BJ (cell line): ENCODE measurements at regions not wholly inside any gene's neighbourhood (a gene's known extent, or its start where the extent isn't known, plus 50 kb on each side); places are given as distances from the start of the nearest gene placed in this dataset.

ENCODE experiments used
- CTCF ChIA-PET: fragments of 350-600 bp; formaldehyde crosslinking; extraction: SDS; loops from one replicate; lab custom pipeline; 2021; ENCODE audit warnings: antibody characterized with exemption, inconsistent platforms; lab: Yijun Ruan, JAX
- POLR2A ChIA-PET: fragments of 300-600 bp; sonication (Branson Sonifier 250); formaldehyde crosslinking; extraction: SDS; loops from one replicate; lab custom pipeline; 2021; ENCODE audit warnings: antibody characterized with exemption; lab: Charles Lee
- DNase-seq: peaks from one replicate; pipeline ENCODE4 v3.0.0-alpha.2; 2011; ENCODE audit warnings: low read depth
- H3K27me3 ChIP-seq: 2 replicates; pipeline ENCODE4 v1.6.0; 2011; ENCODE audit warnings: low read length; ENCODE audit not compliant: control insufficient read depth, insufficient read depth
- H3K36me3 ChIP-seq: 2 replicates; pipeline ENCODE4 v1.5.1; 2011; ENCODE audit warnings: low read length; ENCODE audit not compliant: control insufficient read depth, insufficient read depth
- H3K4me3 ChIP-seq: 2 replicates; pipeline ENCODE4 v1.5.1; 2011; ENCODE audit warnings: low read depth, mild to moderate bottlenecking, control low read depth, low read length
- TF ChIP-seq, protein P1 (sequence below): IDR thresholded peaks from 2 replicates; pipeline ENCODE4 v1.5.1; 2011; ENCODE audit warnings: low read depth, mild to moderate bottlenecking, control low read depth, inconsistent platforms, low read length, moderate library complexity; ENCODE audit not compliant: insufficient read depth

DNA sequence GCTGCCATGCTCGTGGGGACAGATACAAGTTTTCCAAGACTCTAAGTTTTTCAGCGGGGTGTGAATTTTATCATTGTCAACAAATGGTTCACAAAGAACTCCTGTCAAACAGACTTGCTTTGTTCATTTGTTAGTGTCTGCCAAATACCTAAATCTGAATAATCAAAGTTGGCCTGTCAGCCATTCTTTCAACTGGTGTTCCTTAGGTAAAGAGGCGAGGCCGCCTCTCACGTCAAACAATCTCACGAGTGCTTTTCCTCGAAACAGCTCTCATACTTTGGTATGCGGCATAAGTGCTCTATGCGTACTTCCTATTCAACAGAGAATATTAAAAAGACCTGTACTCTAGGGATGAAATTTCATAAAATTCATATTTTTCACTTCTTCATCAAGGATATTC lies 51.4 kb upstream of the KANK4 start:
- ChIA-PET POLR2A (no interaction called here), CTCF (no interaction called here)
- Histone ChIP-seq H3K27me3 (no peaks in the 10 kb centered on the region), H3K4me3 (no peak overlapping the region), H3K36me3 (no peaks in the 10 kb centered on the region)
- TF ChIP-seq, protein P1, sequence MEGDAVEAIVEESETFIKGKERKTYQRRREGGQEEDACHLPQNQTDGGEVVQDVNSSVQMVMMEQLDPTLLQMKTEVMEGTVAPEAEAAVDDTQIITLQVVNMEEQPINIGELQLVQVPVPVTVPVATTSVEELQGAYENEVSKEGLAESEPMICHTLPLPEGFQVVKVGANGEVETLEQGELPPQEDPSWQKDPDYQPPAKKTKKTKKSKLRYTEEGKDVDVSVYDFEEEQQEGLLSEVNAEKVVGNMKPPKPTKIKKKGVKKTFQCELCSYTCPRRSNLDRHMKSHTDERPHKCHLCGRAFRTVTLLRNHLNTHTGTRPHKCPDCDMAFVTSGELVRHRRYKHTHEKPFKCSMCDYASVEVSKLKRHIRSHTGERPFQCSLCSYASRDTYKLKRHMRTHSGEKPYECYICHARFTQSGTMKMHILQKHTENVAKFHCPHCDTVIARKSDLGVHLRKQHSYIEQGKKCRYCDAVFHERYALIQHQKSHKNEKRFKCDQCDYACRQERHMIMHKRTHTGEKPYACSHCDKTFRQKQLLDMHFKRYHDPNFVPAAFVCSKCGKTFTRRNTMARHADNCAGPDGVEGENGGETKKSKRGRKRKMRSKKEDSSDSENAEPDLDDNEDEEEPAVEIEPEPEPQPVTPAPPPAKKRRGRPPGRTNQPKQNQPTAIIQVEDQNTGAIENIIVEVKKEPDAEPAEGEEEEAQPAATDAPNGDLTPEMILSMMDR, result no peak
- DNase-seq, result no peak

DNA sequence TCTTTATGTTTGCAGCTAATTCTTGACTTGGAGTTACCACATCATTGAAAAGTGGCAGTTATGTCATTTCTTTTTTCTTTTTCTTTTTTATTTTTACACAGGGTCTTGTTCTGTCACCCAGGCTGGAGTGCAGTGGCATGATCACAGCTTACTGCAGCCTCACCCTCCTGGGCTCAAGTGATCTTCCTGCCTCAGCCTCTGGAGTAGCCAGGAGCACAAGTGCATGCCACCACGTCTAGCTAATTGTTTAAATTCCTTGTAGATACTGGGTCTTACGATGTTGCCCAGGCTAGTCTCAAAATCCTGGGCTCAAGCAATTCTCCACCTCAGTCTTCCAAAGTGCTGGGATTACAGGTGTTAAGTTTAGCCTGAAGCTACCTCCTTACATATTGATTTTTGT lies 52.1 kb upstream of the KANK4 start:
- DNase-seq, result no peak
- H3K27me3 ChIP-seq, result no peaks in the 10 kb centered on the region
- H3K4me3 ChIP-seq, result no peak overlapping the region
- TF ChIP-seq, protein P1, result no peak
- ChIA-PET CTCF (no interaction called here), POLR2A (no interaction called here)
- no peaks in the 10 kb centered on the region for H3K36me3 ChIP-seq

DNA sequence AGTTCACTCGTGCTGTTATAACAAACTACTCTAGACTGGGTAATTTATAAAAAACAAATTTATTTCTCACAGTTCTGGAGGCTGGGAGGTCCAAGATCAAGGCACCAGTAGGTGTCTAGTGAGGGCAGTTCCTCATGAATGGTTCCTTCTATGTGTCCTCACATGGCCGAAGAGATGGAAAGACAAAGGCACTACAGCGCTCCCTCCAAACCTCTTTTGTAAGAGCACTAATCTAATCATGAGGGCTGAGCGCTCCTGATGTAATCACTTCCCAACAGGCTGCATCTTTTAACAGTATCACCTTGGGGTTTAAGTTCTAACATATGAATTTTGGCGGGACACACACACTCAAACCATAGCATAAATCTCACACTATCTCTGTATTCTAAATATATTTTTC lies 54.0 kb upstream of the KANK4 start:
- POLR2A ChIA-PET, result interaction anchor here (0.6 kb wide), 1 partner anchor 17 kb away, joined by 5 read pairs; no protein-coding TSS in a partner anchor
- no peak for DNase-seq
- Histone ChIP-seq H3K4me3 (no peak overlapping the region), H3K27me3 (no peaks in the 10 kb centered on the region), H3K36me3 (no peaks in the 10 kb centered on the region)
- CTCF ChIA-PET, result no interaction called here
- TF ChIP-seq, protein P1, result no peak

DNA sequence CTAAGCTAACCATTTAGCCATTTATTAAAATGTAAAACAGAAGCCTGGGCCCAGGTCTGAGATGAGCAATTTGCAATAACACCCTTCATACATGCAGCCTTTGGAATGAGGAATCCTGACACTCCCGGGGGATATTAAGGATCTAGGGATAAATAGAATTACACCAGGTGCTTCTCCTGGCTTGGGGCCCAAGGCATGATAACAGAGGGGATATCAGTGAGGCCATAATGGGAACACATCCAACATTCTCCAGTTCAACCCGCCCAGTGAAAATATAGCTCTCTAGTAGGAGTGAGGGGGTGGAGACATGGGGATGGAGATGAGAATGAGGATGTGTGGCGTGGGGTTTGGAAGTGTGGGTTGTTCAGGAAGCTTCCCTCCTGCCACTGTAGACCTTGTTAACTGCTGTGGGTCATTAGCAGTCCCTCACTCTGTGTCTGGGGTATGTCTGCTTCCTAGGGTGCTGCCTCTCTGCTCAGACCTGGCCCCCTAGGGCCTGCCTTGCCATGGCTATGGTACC lies 57.9 kb upstream of the KANK4 start:
- Histone ChIP-seq H3K27me3 (no peaks in the 10 kb centered on the region), H3K36me3 (no peaks in the 10 kb centered on the region), H3K4me3 (no peak overlapping the region)
- TF ChIP-seq, protein P1, result no peak
- CTCF ChIA-PET, result interaction anchor here (0.6 to 0.9 kb wide), 2 partner anchors 9 to 280 kb away, joined by 3 read pairs; no protein-coding TSS in a partner anchor
- POLR2A ChIA-PET, result no interaction called here
- DNase-seq, result no peak

DNA sequence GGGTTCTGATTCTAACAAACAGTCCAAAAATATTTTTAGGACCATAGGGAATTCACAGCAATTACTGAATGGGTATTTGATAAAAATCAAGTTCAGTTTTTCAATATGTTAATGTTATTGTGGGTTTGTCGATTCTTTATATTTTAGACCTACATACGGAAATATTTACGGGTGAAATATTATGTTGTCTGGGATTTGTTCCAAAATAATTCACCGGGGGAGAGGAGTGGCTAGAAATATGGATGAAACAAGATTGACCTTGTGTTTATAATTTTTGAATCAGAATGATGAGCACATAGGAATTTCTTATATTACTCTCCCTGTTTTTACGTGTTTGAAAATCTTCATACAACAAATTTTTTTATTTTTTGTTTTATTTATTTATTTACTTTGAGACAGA lies 56.7 kb upstream of the USP1 start:
- DNase-seq, result no peak
- POLR2A ChIA-PET, result no interaction called here

More for the DNA sequence above, 56.7 kb upstream of the USP1 start:
- H3K36me3 ChIP-seq, result no peaks in the 10 kb centered on the region
- TF ChIP-seq, protein P1, result no peak
- no peak overlapping the region for H3K4me3 ChIP-seq
- H3K27me3 ChIP-seq, result no peaks in the 10 kb centered on the region
- CTCF ChIA-PET, result no interaction called here
